NCI-H2107 treated with DMSO at 0.1 percent for 48 hours (cell line): ENCODE measurements at regions not wholly inside any gene's neighbourhood (a gene's known extent, or its start where the extent isn't known, plus 50 kb on each side); places are given as distances from the start of the nearest gene placed in this dataset.
"Not testable (repeated sequence)": the region's sequence is repeated elsewhere in the genome, so short reads cannot be mapped to it uniquely, and the experiment has no call there.

Experiments
- DNase-seq: peaks from one replicate; lab custom pipeline; 2025; ENCODE audit not compliant: unreplicated experiment; lab: John Stamatoyannopoulos, UW

- not testable (repeated sequence) for DNase-seq
These were observed 953.2 kb downstream of the STIM2 start for GRCh38 chr4:27813699-27814425.

DNA sequence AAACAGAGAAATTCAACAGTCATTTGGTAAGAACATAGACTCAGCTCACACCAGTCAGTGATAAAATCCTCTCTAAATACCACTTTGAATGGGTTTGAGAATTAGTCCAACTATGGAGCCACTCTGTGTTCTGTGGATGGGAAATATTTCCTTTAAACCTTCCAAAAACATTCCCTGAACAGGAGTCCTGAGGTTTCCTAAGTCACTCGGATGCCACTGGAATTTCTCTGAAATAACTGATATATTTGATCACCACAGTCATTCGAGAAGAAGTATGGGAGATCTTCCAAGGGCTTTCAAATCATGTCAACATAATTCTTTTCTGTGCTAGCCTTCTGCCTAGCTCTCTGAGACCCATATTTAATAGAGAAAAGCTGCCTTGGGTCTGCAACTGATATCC is 958.6 kb downstream of the STIM2 start:
- no peak for DNase-seq

DNA sequence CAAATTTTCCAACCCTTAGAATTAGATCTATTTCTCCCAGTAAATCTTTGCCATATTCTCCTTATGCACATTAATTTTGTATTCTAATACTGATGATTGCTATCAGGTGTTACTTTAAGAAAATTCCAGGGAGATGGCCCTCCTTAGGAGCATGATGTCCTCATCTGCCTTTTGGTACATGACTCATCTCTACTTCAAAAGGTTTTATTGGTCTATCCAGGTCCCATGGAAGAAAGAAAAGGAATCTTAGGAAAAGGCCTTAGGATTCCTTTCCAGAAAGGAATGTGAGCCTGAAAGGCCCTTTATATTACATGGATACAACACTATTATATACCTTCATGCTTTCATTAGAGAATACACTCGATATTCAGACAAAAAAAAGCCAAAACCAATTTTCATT is 968.2 kb downstream of the STIM2 start:
- no peak for DNase-seq

GRCh38 chr4:27830251-27830650 is 969.6 kb downstream of the STIM2 start:
- no peak for DNase-seq

GRCh38 chr4:27835851-27836250 is 975.2 kb downstream of the STIM2 start:
- no peak for DNase-seq

GRCh38 chr4:27836523-27836922 is 975.9 kb downstream of the STIM2 start:
- DNase-seq, result no peak

- DNase-seq, result no peak
These were observed 983.1 kb downstream of the STIM2 start for GRCh38 chr4:27843776-27844175.

DNA sequence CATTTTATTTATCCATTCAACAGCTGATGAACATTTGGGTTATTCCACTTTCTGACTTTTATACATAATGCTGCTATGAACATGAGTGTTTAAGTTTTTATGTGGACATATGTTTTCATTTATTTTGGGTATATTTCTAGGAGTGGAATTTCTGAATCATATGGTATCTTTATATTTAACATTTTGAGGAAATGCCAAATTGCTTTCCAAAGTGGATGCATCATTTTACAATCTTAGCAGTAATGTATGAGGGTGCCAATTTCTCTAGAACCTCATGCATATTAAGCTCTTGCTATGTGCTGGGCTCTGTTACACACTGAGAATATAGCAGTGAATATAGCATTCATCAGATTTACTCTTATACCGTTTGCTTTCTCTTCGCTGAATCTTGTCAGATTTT is 983.7 kb downstream of the STIM2 start:
- DNase-seq, result no peak

DNA sequence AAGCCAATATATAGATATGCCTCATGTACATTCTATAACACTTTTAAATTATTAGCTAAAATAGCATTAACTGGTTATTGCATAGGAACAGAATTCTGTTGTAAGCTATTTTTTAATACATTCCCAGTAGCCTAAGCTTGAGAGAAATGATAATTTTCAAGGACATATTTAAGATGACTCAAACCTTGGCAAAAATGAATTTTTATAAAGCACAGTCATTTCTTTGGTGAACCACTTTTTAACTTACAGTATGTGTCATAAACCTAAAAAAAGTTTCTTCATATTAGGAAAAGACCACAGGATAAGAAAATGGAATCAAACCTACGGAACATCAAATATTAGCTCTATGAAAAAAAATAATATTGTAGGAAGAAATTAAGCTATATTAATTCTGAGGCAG is 986.3 kb downstream of the STIM2 start:
- DNase-seq, result no peak

DNA sequence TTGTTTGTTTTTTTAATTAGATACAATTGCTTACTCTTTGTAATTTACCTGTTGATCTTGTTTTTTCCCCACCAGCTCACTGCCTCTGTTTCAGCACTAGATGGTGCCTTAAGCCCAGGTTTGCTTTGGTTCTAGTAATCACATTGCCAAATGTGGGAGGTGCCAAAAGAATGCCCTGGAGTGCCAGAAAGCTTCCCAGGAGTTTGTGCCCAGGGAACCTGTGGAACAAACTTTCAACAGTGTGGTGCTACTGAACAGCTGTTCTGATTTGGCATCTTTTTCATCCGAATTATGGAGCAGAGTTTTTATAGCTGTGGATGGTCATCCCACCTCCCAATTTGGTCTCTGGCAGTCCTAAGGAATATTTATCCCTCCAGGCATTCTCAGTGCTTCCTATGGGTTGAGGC is 1000.7 kb downstream of the STIM2 start:
- peak; percentile 14 for DNase-seq

GRCh38 chr4:27861802-27862201 is 1001.2 kb downstream of the STIM2 start:
- DNase-seq, result no peak

- DNase-seq, result no peak
These were observed 1013.0 kb downstream of the STIM2 start for GRCh38 chr4:27873596-27873995.

- DNase-seq, result no peak
These were observed 1021.1 kb downstream of the STIM2 start for GRCh38 chr4:27881705-27882104.

GRCh38 chr4:27886120-27886519 is 1025.5 kb downstream of the STIM2 start:
- DNase-seq, result no peak

GRCh38 chr4:27887646-27888045 is 1027.0 kb downstream of the STIM2 start:
- DNase-seq, result no peak

- no peak for DNase-seq
These were observed 1027.9 kb downstream of the STIM2 start for GRCh38 chr4:27888505-27888904.

GRCh38 chr4:27894951-27895350 is 1034.3 kb downstream of the STIM2 start:
- DNase-seq, result no peak

DNA sequence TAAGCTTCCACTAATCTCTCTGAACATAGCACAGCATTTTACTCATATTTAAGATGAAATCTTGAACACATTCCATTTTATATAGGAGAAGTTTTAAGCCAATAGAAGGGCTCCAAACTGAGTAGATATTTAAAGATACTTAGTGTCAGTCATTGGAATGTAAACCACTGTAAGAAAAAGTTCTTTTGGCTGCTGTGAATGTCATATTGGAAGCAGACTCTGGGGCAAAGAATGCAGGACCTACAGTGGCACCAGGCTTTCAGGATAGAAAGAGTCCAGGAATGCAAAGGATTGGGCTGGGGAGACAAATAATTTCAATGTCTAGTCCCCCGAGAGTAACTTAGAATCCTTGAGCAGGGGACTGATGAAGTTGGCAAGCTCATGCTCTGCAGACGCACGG is 1047.7 kb downstream of the STIM2 start:
- no peak for DNase-seq

- no peak for DNase-seq
These were observed 1049.6 kb downstream of the STIM2 start for GRCh38 chr4:27910227-27910626.

DNA sequence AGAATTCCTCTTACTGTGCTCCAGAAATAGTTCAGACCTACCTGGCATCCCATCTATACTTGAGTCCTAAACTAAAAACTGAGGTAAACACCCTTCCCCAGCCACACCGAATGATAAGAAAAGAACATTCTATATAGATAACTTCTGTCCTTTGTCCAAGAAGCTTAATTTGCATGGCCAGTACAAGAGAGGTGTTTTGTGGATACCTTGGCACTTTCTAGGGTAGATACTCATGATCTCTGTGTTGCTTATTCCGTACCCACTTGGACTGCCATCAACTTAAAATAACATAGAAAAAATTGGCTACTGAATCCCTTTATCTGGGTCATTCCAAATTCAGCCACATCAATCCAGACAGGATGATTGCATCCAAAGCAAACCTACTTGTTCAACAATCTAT is 1050.4 kb downstream of the STIM2 start:
- DNase-seq, result no peak

GRCh38 chr4:27913738-27914137 is 1053.1 kb downstream of the STIM2 start:
- no peak for DNase-seq

DNA sequence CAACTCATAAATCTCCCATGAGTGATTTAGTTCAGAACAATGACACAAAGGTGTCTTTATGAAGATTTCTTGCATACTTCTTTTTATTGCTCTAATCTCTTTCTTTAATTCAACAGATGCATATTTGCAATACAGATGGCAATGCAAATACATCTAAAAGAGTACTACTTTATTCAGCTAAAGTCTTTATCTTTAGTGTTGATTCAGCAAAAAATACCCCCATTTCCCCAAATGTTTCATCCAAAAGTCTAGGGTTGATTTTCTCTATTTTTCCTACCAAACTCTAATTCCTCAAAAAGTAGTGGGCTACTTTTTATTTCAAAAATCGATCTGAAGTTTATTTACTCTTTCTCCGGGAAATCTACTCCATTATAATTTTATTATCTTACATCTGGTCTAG is 1055.2 kb downstream of the STIM2 start:
- DNase-seq, result no peak

DNA sequence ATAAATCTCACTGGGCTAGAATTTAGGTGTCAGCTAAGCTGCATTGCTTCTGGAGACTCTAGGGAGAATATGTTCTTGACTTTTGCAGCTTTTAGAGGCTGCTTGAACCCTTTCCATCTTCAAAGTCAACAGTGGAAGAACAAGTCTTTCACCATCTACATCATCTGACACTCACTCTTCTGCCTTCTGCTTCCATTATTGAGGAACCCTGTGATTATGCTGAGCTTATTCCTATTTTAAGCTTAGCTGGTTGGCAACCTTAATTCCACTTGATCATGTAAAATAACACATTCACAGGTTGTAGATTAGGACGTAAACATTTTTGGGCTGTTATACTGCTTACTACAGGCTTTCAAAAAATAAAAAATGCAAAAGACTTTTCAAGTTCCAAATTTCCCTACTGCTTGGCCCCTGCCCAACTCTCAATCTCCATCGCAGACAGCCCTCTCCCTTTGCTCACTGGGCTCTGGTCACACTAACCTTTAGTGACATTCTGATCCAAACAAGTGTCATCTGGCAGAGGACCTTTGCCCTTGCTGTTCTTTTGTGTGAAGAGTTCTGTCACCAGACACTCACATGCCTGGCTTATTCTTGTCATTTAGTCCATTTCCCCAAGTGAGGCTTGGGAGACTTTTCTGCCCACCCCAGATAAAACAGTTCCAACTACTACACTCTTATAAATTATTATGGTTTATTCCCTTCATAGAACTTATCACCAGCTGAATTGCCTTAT is 1056.0 kb downstream of the STIM2 start:
- DNase-seq, result no peak
